Fibroblast of villous mesenchyme (primary cell): ENCODE measurements at regions not wholly inside any gene's neighbourhood (a gene's known extent, or its start where the extent isn't known, plus 50 kb on each side); places are given as distances from the start of the nearest gene placed in this dataset.

Experiments
- DNase-seq: peaks from one replicate; pipeline ENCODE4 v3.0.0-alpha.2; 2010; ENCODE audit warnings: low read depth
- H3K4me3 ChIP-seq: 2 replicates; pipeline ENCODE4 v1.5.1; 2011; ENCODE audit warnings: low read depth, mild to moderate bottlenecking, low read length
- TF ChIP-seq, protein P1 (sequence below): IDR thresholded peaks from 2 replicates; pipeline ENCODE4 v1.5.1; 2012; ENCODE audit warnings: low read depth, mild to moderate bottlenecking, low read length; ENCODE audit not compliant: insufficient read depth

DNA sequence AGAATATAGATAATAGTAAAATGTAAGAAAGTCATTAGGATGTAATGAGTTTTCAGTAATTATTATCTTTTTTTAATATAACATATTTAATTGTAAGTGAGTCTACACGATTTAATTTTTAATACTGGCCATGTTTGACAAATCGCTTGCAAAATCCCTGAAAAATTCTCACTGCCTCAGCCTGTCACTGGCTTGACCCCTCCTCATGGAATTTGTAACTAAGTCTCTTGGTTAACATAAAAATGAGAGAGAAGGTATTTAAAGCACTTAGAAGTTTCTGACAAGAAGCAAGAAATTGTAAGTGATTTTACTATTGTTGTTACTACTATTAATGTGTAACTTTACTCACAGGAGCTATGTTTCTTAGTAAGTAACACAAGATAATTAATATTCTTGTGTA is 237.9 kb upstream of the GK2 start:
- DNase-seq = no peak
- H3K4me3 ChIP-seq = no peak overlapping the region
- TF ChIP-seq, protein P1, sequence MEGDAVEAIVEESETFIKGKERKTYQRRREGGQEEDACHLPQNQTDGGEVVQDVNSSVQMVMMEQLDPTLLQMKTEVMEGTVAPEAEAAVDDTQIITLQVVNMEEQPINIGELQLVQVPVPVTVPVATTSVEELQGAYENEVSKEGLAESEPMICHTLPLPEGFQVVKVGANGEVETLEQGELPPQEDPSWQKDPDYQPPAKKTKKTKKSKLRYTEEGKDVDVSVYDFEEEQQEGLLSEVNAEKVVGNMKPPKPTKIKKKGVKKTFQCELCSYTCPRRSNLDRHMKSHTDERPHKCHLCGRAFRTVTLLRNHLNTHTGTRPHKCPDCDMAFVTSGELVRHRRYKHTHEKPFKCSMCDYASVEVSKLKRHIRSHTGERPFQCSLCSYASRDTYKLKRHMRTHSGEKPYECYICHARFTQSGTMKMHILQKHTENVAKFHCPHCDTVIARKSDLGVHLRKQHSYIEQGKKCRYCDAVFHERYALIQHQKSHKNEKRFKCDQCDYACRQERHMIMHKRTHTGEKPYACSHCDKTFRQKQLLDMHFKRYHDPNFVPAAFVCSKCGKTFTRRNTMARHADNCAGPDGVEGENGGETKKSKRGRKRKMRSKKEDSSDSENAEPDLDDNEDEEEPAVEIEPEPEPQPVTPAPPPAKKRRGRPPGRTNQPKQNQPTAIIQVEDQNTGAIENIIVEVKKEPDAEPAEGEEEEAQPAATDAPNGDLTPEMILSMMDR = no peak

DNA sequence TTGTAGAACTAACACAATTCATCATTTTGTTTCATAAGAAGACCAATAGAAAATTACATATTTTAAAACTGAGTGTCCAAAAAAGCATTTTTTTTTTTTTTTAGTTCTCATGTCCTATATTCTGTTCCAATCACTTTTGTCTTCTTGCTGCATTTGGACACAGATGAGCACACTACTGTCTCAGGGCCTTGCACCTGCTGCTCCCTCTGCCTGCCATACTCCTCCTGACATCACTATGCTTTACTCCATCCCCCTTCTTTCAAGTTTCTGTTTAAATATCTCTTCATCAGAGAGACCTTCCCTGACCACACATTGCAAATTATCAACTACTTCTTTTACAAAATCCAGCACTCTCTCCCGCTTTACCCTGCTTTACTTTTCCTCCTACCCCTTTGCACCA is 230.7 kb upstream of the GK2 start:
- H3K4me3 ChIP-seq = no peak overlapping the region
- DNase-seq = no peak
- TF ChIP-seq, protein P1 = no peak

DNA sequence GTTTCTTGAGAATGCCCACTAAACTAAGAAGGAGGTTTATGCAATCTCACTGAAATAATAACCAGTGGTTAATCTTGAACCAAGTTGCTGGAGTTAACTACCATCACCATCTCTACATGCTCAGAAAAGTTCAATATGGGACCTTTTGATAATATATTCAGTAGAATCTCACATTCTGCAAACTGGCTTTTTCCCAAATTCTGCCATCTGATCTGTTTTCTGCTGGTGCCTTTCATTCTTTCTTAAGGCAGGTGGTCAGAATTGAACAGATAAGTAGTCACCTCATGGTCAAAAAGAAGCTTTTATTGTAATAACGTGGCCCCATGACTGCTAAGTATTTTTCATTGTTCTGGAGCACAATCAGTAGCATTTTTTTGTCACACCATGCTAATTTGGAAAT is 229.0 kb upstream of the GK2 start:
- no peak for DNase-seq
- H3K4me3 ChIP-seq = no peak overlapping the region
- TF ChIP-seq, protein P1 = no peak

DNA sequence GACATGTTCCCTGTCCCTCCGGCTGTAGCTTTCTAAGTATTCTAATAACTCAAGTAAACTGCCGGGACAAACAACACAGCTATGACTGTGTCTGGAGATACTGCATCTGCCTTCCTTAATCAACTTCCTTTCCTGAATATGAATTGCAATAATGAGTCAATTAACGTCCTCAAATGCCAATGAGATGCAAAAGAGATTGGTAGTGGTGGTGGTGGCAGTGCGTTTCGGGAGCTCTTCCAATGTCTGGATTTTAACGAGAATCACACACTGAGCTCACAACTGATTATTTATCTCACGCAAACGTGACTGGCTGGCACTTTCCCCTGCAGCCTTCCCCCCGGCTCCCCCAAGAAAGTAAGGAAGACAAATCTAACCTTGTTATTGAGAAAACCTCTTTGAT is 226.1 kb upstream of the GK2 start:
- no peak overlapping the region for H3K4me3 ChIP-seq
- TF ChIP-seq, protein P1 = no peak
- no peak for DNase-seq

DNA sequence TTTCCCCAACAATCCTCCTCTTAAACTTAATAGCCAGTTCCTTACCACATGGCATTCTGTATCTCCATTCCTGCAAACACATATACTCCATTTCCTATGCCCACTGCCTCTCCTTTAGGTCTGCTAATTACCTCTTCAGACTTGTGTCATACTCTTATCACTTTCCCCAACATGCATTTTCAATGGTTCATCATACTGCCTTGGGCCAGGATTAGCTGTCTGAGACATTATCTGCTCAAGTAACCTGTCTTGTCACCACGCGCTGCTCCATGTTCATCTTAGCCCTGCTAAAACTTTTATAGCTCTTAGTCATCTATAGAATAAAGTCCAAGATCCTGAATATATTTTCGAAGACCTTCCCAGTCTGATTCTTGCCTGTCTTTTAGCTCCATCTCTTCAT is 224.1 kb upstream of the GK2 start:
- TF ChIP-seq, protein P1 = no peak
- H3K4me3 ChIP-seq = no peak overlapping the region

DNA sequence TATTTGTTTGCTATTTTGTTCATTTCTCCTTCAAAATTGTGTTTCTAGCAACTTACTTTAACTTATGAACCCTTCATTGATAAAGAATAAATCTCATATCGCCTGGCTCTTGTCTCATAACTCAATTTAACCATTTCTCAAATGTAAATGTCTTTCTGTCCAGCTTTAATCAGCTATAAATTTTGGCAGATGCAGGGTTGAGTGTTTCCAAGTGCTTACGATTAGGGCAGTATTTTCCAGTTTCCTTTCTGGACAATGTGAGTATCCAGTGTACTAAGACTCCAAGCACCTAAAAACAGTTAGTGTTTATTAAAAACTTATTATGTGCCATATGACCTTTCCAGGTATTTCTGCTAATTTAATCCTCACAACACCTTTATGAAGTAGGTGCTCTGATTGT is 218.6 kb upstream of the GK2 start:
- no peak for DNase-seq
- no peak overlapping the region for H3K4me3 ChIP-seq
- TF ChIP-seq, protein P1 = no peak

More for the DNA sequence above, 224.1 kb upstream of the GK2 start:
- DNase-seq = no peak

DNA sequence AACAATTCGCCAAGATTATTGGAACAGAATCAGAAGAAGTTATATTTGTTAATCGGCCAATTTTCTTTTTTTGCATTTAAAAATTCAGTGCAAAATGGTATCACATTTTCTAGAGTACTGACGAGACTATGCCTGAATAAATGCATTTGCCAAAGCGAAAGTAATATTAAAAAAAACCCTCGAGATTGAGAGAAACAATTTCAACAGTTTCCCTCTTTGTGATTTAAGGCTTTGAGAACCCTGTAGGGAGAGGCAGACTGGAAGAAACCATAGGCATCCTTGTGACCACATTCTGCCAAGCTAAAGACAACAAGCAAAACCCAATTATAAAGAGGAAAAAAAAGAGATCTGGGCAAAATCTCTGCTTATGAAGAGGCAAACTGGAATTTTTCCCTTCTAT is 218.1 kb upstream of the GK2 start:
- TF ChIP-seq, protein P1 = no peak
- peak; percentile 6 for DNase-seq
- peak overlapping the region; percentile 22 for H3K4me3 ChIP-seq
